ENCODE measurements at regions not wholly inside any gene's neighbourhood (a gene's known extent, or its start where the extent isn't known, plus 50 kb on each side); places are given as distances from the start of the nearest gene placed in this dataset.

DNA sequence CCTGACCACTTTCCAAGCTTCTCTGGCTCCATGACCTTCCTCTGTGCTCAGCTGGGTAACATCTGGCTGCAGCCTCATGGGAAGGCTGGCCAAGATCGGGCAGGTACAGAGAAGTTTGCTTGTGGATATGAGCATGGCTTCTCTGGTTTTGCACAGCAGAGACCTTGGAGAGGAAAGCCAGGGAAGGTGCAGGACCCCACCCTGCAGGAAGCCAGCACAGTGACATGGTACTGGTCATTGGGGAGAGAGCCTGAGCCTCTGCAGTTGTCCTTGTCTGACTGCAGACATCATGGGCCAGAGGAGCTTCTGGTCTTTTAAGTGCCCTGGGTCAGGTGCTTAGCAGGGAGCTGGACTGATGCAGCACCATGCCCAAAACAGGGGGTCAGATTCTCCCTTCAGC lies 70.6 kb upstream of the LEP start:
- Histone ChIP-seq H3K27me3 (ENCODE audit: control insufficient read depth, insufficient read depth) (no peaks in the 10 kb centered on the region), H3K27ac (ENCODE audit: low read length) (no peak overlapping the region), H3K4me3 (ENCODE audit: low read length) (no peak overlapping the region), H3K9me3 (ENCODE audit: control insufficient read depth, low read length) (no peaks in the 10 kb centered on the region), H3K4me1 (ENCODE audit: control insufficient read depth, insufficient read depth, low read length) (peaks cover 2% of the 10 kb centered on the region)
- intact Hi-C loops (cut with DNase I), result no loop called here
- WGBS, result 65% methylated on average over 1 of the region's 1 CpG
- ATAC-seq (no peak), DNase-seq (no peak)

DNA sequence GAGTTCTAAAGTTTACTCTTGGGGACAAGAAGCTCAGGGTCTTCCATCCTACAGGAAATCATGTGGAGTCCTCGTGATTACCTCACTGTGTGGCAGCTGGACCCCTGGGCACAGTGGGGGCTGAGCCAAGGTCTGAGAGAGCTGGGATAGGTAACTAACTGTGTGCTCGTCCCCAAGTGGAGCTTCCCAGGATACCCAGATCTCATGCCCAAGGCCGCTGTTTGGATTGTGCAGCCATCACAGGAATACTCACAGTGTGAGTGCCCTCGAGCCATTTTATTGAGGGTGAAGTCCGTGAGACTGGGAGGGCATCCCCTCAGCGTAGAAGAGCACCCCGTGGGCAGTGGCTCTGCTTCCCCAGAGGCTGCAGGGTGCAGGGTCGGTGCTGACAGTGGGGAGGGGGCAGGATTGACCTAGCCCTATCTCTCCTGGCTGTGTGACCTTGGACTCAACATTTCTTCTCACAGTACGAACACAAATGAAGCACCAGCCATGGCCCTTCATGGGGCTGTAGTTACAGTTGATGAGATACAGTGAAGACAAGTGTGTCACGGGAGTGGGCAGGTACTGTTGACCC lies 69.6 kb upstream of the LEP start:
- WGBS, result 66% methylated on average over 10 of the region's 10 CpGs
- no peak for DNase-seq
- H3K27ac ChIP-seq (ENCODE audit: low read length), result no peak overlapping the region
- no peaks in the 10 kb centered on the region for H3K9me3 ChIP-seq (ENCODE audit: control insufficient read depth, low read length)
- intact Hi-C loops (cut with DNase I), result no loop called here
- H3K4me1 ChIP-seq (ENCODE audit: control insufficient read depth, insufficient read depth, low read length), result peaks cover 2% of the 10 kb centered on the region
- H3K27me3 ChIP-seq (ENCODE audit: control insufficient read depth, insufficient read depth), result no peaks in the 10 kb centered on the region
- no peak overlapping the region for H3K4me3 ChIP-seq (ENCODE audit: low read length)
- ATAC-seq, result no peak

DNA sequence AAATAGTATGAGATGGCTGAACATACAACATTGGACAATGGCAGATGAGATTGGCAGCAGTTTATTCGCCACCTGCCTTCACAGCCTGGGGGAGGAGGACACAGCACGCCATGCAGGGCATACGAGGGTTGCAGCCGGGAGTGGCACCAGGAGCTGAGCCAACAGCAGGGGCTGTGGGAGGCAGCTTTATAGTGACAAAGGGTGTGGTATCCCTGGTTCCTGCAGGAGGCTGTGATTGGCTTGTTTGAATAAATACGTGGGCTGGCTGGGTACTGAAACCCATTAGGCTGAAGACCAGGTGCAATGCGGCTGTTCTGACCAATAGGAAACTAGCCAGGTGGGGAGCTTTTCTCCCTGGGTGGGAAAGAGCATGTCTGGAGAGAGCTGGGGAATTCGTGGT lies 68.9 kb upstream of the LEP start:
- WGBS, result 52% methylated on average over 7 of the region's 7 CpGs
- intact Hi-C loops (cut with DNase I), result no loop called here
- H3K4me1 ChIP-seq (ENCODE audit: control insufficient read depth, insufficient read depth, low read length), result peaks cover 2% of the 10 kb centered on the region
- H3K27me3 ChIP-seq (ENCODE audit: control insufficient read depth, insufficient read depth), result no peaks in the 10 kb centered on the region
- H3K9me3 ChIP-seq (ENCODE audit: control insufficient read depth, low read length), result no peaks in the 10 kb centered on the region
- ATAC-seq (no peak), DNase-seq (no peak)
- no peak overlapping the region for H3K4me3 ChIP-seq (ENCODE audit: low read length)
- H3K27ac ChIP-seq (ENCODE audit: low read length), result no peak overlapping the region

GRCh38 chr7:128172963-128173362 lies 68.1 kb upstream of the LEP start:
- DNase-seq (no peak), ATAC-seq (no peak)
- 67% methylated on average over 6 of the region's 6 CpGs for WGBS
- H3K27ac ChIP-seq (ENCODE audit: low read length), result no peak overlapping the region
- H3K9me3 ChIP-seq (ENCODE audit: control insufficient read depth, low read length), result no peaks in the 10 kb centered on the region
- no peaks in the 10 kb centered on the region for H3K27me3 ChIP-seq (ENCODE audit: control insufficient read depth, insufficient read depth)
- intact Hi-C loops (cut with DNase I), result no loop called here
- H3K4me1 ChIP-seq (ENCODE audit: control insufficient read depth, insufficient read depth, low read length), result peaks cover 2% of the 10 kb centered on the region
- no peak overlapping the region for H3K4me3 ChIP-seq (ENCODE audit: low read length)

DNA sequence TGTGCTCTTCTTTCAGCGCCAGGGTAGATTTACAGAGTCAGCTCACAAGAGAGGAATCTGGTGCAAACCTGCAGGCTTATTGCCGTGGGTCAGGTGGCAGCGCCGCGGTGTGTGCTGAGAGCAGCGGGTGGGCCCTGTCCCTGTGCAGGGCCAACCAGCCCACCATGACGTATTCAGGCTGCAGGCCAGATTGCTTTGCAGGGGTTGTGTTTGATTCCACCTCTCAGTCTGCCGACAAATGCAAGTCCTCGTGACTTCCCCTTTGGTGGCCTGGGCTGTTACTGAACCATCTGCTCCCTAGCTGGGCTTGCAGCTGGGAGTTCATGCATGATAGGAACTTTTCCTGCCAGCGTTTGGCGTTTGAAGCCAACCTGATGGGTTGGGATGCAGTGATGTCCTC lies 66.7 kb upstream of the LEP start:
- intact Hi-C loops (cut with DNase I), result no loop called here
- WGBS, result 75% methylated on average over 11 of the region's 11 CpGs
- no peaks in the 10 kb centered on the region for H3K27me3 ChIP-seq (ENCODE audit: control insufficient read depth, insufficient read depth)

DNA sequence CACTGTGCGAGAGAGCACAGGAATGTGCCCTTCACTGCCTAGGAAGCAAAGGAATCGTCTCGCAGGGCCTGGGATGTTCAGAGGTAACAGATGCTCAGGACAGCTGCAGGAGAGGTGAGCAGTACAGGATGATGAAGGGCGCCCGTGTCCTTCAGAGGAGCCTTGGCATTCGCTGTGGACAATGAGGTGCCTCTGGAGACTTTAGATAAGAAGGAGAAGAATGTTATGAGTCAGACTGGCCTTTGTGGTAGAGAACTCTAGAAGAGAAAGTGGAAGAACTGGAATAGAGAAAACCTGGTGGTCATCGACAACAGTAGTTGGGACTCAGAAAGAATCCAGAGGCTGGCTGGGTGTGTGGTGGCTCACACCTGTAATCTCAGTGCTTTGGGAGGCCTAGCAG lies 64.4 kb upstream of the LEP start:
- Histone ChIP-seq H3K27ac (ENCODE audit: low read length) (no peak overlapping the region), H3K27me3 (ENCODE audit: control insufficient read depth, insufficient read depth) (no peaks in the 10 kb centered on the region), H3K4me3 (ENCODE audit: low read length) (no peak overlapping the region), H3K9me3 (ENCODE audit: control insufficient read depth, low read length) (no peaks in the 10 kb centered on the region), H3K4me1 (ENCODE audit: control insufficient read depth, insufficient read depth, low read length) (no peaks in the 10 kb centered on the region)
- ATAC-seq (no peak), DNase-seq (no peak)
- intact Hi-C loops (cut with DNase I), result no loop called here
- WGBS, result 71% methylated on average over 7 of the region's 7 CpGs

More for the DNA sequence above, 66.7 kb upstream of the LEP start:
- H3K4me1 ChIP-seq (ENCODE audit: control insufficient read depth, insufficient read depth, low read length), result no peaks in the 10 kb centered on the region
- H3K27ac ChIP-seq (ENCODE audit: low read length), result no peak overlapping the region
- DNase-seq, result no peak
- ATAC-seq, result no peak
- no peak overlapping the region for H3K4me3 ChIP-seq (ENCODE audit: low read length)
- no peaks in the 10 kb centered on the region for H3K9me3 ChIP-seq (ENCODE audit: control insufficient read depth, low read length)

GRCh38 chr7:128177768-128178550 lies 63.1 kb upstream of the LEP start:
- WGBS, result 36% methylated on average over 9 of the region's 9 CpGs

DNA sequence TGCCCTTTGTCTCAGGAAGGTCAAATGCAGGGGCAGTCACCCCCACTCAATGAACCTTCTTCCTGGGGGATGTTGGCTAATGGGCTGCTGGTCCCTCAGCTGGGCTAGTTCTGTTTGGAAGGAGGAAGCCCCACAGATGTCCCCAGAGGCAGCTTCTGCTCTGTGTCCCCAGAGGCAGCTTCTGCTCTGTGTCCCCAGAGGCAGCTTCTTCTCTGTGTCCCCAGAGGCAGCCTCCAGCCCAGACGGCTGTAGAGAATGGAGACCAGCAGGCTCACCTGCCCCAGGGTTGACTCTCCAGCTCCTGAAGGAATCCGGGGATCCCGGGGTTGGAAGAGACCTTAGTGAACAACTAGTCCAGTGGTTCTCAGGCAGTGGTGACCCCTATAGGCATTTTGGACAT lies 62.5 kb upstream of the LEP start:
- WGBS, result 87% methylated on average over 3 of the region's 3 CpGs
- Histone ChIP-seq H3K4me3 (ENCODE audit: low read length) (no peak overlapping the region), H3K4me1 (ENCODE audit: control insufficient read depth, insufficient read depth, low read length) (no peaks in the 10 kb centered on the region), H3K27ac (ENCODE audit: low read length) (no peak overlapping the region), H3K9me3 (ENCODE audit: control insufficient read depth, low read length) (no peaks in the 10 kb centered on the region), H3K27me3 (ENCODE audit: control insufficient read depth, insufficient read depth) (no peaks in the 10 kb centered on the region)
- intact Hi-C loops (cut with DNase I), result no loop called here
- ATAC-seq (no peak), DNase-seq (no peak)

More at GRCh38 chr7:128177768-128178550, 63.1 kb upstream of the LEP start:
- no peak overlapping the region for H3K4me3 ChIP-seq (ENCODE audit: low read length)
- no peaks in the 10 kb centered on the region for H3K4me1 ChIP-seq (ENCODE audit: control insufficient read depth, insufficient read depth, low read length)
- intact Hi-C loops (cut with DNase I), result no loop called here
- no peaks in the 10 kb centered on the region for H3K9me3 ChIP-seq (ENCODE audit: control insufficient read depth, low read length)
- ATAC-seq, result no peak
- no peaks in the 10 kb centered on the region for H3K27me3 ChIP-seq (ENCODE audit: control insufficient read depth, insufficient read depth)
- DNase-seq, result no peak
- H3K27ac ChIP-seq (ENCODE audit: low read length), result no peak overlapping the region

GRCh38 chr7:128188396-128189230 lies 52.5 kb upstream of the LEP start:
- intact Hi-C loops (cut with DNase I), result no loop called here
- no peak overlapping the region for H3K4me3 ChIP-seq (ENCODE audit: low read length)
- WGBS, result 68% methylated on average over 16 of the region's 16 CpGs
- H3K9me3 ChIP-seq (ENCODE audit: control insufficient read depth, low read length), result no peaks in the 10 kb centered on the region
- ATAC-seq, result no peak
- no peaks in the 10 kb centered on the region for H3K27me3 ChIP-seq (ENCODE audit: control insufficient read depth, insufficient read depth)
- no peak overlapping the region for H3K27ac ChIP-seq (ENCODE audit: low read length)
- DNase-seq, result no peak
- H3K4me1 ChIP-seq (ENCODE audit: control insufficient read depth, insufficient read depth, low read length), result no peaks in the 10 kb centered on the region

DNA sequence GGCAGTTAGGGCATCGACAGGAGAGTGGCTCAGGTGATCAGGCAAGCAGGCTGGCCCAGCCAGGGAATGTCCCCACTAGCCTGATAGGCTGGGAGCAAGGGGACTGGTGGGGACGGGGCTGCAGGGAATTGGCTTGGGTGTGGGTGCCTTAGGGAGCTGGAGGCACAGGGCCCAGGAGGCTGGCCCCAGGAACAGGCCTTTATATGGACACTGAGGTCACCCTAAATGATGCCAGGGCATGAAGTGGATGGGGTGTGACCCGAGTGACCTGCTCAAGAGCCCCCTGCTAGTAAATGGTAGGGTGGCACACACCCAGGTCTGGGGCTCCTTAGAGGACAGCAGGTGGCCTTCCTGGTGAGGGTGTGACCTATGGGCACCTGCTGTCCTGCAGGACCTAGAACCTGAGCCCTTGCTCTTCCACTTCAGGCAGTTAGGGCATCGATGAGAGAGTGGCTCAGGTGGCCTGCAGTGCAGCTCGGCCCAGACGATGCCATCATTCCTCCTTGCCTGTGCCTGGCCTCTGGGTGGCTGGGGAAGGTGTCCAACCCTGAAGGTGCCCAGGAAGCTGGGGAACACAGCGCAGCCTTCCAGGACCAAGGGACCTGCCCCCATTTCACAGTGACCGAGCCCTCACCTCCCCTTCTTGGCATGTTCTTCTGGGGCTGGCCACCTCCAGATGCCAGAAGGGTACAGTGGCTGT lies 51.7 kb upstream of the LEP start:
- Histone ChIP-seq H3K27me3 (ENCODE audit: control insufficient read depth, insufficient read depth) (no peaks in the 10 kb centered on the region), H3K9me3 (ENCODE audit: control insufficient read depth, low read length) (peaks cover 2% of the 10 kb centered on the region), H3K4me1 (ENCODE audit: control insufficient read depth, insufficient read depth, low read length) (no peaks in the 10 kb centered on the region), H3K27ac (ENCODE audit: low read length) (no peak overlapping the region), H3K4me3 (ENCODE audit: low read length) (no peak overlapping the region)
- ATAC-seq, result no peak
- intact Hi-C loops (cut with DNase I), result no loop called here
- DNase-seq, result no peak
- WGBS, result 89% methylated on average over 8 of the region's 8 CpGs
